ENCODE measurements at regions not wholly inside any gene's neighbourhood (a gene's known extent, or its start where the extent isn't known, plus 50 kb on each side); places are given as distances from the start of the nearest gene placed in this dataset.

DNA sequence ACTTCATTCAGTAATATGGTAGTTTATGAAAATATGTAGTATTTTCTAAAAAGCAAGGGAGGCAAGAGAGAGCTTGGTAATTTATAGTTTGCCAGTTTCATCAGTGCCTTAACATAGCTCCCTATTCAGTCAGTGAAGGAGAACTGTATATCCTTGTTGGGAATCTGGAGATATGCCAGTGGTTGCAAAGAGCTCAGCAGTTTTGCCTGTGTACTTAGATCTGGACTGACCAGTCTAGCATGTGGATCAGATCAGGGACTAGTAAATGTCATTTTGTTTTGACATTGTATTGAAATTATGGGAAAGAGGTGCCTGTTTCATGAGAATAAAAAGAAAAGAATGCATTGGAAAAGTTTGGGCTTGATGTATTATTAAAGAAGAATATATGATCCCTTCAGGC is 88.6 kb downstream of the ZIC3 start:
- H3K4me2 ChIP-seq (ENCODE audit: low read length): no peak overlapping the region
- CTCF ChIA-PET: no interaction called here
- intact Hi-C loops (cut with micrococcal nuclease): no loop called here
- H3K36me3 ChIP-seq (ENCODE audit: control insufficient read depth in 1 of 2, insufficient read depth in 2 of 2, low read length in 2 of 2): no peaks in the 10 kb centered on the region
- DNase-seq (ENCODE audit: low read depth, low spot score) (no peak), ATAC-seq (no peak)
- RAD21 ChIA-PET (ENCODE audit: low non-redundant PET in 1 of 2, low total read pairs in 2 of 2, uncharacterized antibody in 2 of 2, unreplicated experiment in 2 of 2): no interaction called here
- H3K27me3 ChIP-seq (ENCODE audit: insufficient read depth, low read length): no peaks in the 10 kb centered on the region
- H3K79me2 ChIP-seq (ENCODE audit: insufficient read depth, low read length): no peaks in the 10 kb centered on the region
- POLR2A ChIA-PET: no interaction called here
- no peaks in the 10 kb centered on the region for H3K9me3 ChIP-seq (ENCODE audit: control insufficient read depth in 1 of 2, insufficient read depth in 1 of 2, low read depth in 1 of 2, low read length in 2 of 2)
- H3K4me3 ChIP-seq (replicated peaks in 1 of 2; ENCODE audit: low read depth in 1 of 2, low read length in 2 of 2): no peak overlapping the region
- H4K20me1 ChIP-seq (ENCODE audit: insufficient read depth): no peaks in the 10 kb centered on the region
- TF ChIP-seq CBX3 (IDR thresholded peaks at IDR 0.05; ENCODE audit: low read depth): no peak
- no peak for TF ChIP-seq TCF7L2 (IDR thresholded peaks at IDR 0.05; ENCODE audit: borderline replicate concordance, extremely low read depth, insufficient read depth, insufficient read length)
- TF ChIP-seq SP1 (IDR thresholded peaks at IDR 0.05; ENCODE audit: low read depth): no peak
- TF ChIP-seq ELF1 (IDR thresholded peaks at IDR 0.05; ENCODE audit: borderline replicate concordance, low read depth): no peak
- TF ChIP-seq EGR1 (IDR thresholded peaks at IDR 0.05; ENCODE audit: low read depth): no peak
- TF ChIP-seq POLR2A (IDR thresholded peaks at IDR 0.05; ENCODE audit: borderline replicate concordance, extremely low read depth, insufficient read depth, insufficient read length): no peak
- TF ChIP-seq SRF (IDR thresholded peaks at IDR 0.05; ENCODE audit: low read depth): no peak
- TF ChIP-seq, protein P1, sequence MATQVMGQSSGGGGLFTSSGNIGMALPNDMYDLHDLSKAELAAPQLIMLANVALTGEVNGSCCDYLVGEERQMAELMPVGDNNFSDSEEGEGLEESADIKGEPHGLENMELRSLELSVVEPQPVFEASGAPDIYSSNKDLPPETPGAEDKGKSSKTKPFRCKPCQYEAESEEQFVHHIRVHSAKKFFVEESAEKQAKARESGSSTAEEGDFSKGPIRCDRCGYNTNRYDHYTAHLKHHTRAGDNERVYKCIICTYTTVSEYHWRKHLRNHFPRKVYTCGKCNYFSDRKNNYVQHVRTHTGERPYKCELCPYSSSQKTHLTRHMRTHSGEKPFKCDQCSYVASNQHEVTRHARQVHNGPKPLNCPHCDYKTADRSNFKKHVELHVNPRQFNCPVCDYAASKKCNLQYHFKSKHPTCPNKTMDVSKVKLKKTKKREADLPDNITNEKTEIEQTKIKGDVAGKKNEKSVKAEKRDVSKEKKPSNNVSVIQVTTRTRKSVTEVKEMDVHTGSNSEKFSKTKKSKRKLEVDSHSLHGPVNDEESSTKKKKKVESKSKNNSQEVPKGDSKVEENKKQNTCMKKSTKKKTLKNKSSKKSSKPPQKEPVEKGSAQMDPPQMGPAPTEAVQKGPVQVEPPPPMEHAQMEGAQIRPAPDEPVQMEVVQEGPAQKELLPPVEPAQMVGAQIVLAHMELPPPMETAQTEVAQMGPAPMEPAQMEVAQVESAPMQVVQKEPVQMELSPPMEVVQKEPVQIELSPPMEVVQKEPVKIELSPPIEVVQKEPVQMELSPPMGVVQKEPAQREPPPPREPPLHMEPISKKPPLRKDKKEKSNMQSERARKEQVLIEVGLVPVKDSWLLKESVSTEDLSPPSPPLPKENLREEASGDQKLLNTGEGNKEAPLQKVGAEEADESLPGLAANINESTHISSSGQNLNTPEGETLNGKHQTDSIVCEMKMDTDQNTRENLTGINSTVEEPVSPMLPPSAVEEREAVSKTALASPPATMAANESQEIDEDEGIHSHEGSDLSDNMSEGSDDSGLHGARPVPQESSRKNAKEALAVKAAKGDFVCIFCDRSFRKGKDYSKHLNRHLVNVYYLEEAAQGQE (IDR thresholded peaks at IDR 0.05; ENCODE audit: low read depth): no peak
- TF ChIP-seq SIN3A (IDR thresholded peaks at IDR 0.05; ENCODE audit: low read depth): no peak
- no peak for TF ChIP-seq ZFX (IDR thresholded peaks at IDR 0.05)
- H3K9me2 ChIP-seq (ENCODE audit: insufficient read depth): no peaks in the 10 kb centered on the region
- H3K27ac ChIP-seq (ENCODE audit: low read depth, low read length): no peak overlapping the region
- no peak overlapping the region for H3K9ac ChIP-seq (ENCODE audit: low read length)
- no peaks in the 10 kb centered on the region for H3K4me1 ChIP-seq (ENCODE audit: control insufficient read depth in 1 of 2, insufficient read depth in 2 of 2, low read length in 2 of 2)
- no peak overlapping the region for H2AFZ ChIP-seq (ENCODE audit: low read depth, low read length, poor library complexity, severe bottlenecking)
- BruUV-seq (replicated peaks): no TSS peak
